D721Med (cell line): ENCODE measurements at regions not wholly inside any gene's neighbourhood (a gene's known extent, or its start where the extent isn't known, plus 50 kb on each side); places are given as distances from the start of the nearest gene placed in this dataset.

ENCODE experiments used
- DNase-seq: peaks from one replicate; pipeline ENCODE4 v3.0.0; 2011; ENCODE audit warnings: low spot score; ENCODE audit not compliant: insufficient read length
- FAIRE-seq: peaks from 2 replicates; lab custom pipeline; 2011; peaks lifted over from hg19 to GRCh38; lab: Jason Lieb, UNC
- TF ChIP-seq, protein P1 (sequence below): IDR thresholded peaks from 2 replicates; pipeline ENCODE4 v1.5.1; 2012; ENCODE audit warnings: mild to moderate bottlenecking, control low read depth; ENCODE audit not compliant: insufficient read depth; ENCODE audit errors: missing control alignments

DNA sequence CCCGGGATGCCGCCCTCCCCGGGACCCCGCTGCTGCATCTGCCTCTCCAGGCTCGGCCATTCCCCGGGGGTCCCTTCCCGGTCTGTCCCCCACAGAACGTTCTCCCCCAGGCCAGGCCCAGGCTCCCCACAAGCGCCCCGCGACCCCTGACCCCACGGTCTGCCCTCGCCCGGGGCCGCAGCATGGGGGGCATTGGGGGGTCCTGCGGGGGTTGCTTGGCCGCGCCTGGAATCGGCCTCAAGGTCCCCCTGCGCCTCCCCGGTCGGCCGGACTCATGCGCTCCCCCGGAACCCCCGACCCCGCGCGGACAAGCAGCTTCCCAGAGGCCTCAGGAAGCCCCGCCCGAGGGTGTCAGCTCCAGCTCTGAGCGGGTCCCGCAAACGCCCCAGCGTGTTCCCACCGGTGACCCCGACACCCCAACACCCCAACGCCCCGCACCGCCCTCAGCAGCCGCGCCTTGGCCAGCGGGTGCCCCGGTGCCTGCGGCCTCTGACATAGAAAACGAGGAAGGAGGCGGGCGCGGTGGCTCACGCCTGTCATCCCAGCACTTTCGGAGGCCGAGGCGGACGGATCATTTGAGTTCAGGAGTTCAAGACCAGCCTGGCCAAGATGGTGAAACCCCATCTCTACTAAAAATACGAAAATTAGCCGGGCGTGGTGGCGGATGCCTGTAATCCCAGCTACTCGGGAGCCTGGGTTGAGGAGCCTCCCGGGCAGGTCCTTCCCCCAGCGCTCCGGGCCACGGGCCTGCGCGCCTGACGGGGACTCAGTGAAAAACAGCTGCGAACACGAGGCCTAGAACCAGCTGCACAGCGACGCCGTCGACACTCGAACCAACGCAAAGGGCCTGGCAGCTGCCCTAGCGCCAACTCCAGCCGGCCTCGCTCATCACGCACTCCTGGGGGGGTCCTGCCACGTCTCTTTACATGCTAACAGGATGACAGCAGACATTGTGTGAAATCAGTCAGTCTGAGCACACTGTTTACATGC, 61.8 kb upstream of the CTDP1 start:
- no peak for DNase-seq
- no peak for FAIRE-seq
- TF ChIP-seq, protein P1, sequence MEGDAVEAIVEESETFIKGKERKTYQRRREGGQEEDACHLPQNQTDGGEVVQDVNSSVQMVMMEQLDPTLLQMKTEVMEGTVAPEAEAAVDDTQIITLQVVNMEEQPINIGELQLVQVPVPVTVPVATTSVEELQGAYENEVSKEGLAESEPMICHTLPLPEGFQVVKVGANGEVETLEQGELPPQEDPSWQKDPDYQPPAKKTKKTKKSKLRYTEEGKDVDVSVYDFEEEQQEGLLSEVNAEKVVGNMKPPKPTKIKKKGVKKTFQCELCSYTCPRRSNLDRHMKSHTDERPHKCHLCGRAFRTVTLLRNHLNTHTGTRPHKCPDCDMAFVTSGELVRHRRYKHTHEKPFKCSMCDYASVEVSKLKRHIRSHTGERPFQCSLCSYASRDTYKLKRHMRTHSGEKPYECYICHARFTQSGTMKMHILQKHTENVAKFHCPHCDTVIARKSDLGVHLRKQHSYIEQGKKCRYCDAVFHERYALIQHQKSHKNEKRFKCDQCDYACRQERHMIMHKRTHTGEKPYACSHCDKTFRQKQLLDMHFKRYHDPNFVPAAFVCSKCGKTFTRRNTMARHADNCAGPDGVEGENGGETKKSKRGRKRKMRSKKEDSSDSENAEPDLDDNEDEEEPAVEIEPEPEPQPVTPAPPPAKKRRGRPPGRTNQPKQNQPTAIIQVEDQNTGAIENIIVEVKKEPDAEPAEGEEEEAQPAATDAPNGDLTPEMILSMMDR: no peak

DNA sequence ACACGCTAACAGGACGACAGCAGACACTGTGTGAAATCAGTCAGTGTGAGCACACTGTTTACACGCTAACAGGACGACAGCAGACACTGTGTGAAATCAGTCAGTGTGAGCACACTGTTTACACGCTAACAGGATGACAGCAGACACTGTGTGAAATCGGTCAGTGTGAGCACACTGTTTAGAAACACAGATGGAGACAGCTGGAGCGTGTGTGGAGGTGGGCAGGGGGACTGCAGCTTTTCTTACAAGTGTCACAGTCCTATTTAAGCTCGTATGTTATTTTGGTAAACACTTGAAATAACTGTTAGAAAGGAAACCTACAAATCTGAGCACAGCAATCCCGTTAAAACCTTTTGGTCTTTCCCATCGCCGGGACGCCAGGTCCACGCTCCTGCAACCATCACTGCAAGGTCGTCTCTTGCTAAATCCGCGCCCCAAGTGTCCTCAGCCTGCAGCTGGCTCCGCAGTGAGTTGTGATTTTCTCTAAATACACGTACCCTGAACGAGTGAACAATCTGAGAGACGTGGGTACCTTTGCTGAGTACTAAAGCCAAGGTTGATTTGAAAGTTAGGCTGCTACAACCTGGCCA, 58.9 kb upstream of the CTDP1 start:
- no peak for DNase-seq

DNA sequence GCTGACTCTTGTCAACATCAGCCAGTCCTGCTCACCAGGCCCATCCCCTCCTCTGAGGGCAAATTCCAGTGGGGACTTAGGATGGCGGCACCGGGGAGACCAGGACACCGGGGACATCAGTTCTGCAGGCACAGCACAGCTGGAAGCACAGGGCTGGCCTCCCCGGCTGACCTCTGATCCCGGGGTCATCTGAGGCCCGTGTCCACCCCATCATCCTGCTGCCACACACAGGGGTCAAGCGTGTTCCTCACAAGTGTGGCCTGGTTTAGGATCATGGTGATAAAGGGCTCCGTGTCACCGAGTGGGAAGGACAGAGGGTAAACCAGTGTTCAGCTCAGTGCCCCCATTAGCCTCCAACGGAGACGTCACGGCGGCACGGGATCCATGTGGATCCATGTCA, 58.1 kb upstream of the CTDP1 start:
- DNase-seq: no peak
- no peak for FAIRE-seq
- TF ChIP-seq, protein P1: no peak

More for the DNA sequence above, 58.9 kb upstream of the CTDP1 start:
- TF ChIP-seq, protein P1: no peak
- no peak for FAIRE-seq

DNA sequence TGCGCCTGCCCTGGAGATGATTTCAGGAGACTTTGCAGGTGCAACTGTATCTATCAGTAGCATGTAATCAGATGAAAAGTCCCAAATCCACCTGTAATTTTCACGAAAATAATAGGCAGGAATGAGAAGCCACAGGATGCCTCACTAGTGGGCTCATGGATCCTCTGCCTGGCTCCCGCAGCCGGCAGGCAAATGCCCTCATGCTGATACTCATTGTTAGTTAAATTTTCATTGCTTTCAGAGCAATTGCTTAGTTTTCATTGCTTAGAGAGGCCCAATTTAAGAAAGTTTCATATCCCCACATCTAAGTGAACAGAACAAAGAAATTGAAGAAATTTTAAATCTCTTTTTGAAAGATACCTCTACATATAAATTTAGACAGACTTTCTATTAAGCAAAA, 57.6 kb upstream of the CTDP1 start:
- DNase-seq (no peak), FAIRE-seq (no peak)
- TF ChIP-seq, protein P1: no peak

DNA sequence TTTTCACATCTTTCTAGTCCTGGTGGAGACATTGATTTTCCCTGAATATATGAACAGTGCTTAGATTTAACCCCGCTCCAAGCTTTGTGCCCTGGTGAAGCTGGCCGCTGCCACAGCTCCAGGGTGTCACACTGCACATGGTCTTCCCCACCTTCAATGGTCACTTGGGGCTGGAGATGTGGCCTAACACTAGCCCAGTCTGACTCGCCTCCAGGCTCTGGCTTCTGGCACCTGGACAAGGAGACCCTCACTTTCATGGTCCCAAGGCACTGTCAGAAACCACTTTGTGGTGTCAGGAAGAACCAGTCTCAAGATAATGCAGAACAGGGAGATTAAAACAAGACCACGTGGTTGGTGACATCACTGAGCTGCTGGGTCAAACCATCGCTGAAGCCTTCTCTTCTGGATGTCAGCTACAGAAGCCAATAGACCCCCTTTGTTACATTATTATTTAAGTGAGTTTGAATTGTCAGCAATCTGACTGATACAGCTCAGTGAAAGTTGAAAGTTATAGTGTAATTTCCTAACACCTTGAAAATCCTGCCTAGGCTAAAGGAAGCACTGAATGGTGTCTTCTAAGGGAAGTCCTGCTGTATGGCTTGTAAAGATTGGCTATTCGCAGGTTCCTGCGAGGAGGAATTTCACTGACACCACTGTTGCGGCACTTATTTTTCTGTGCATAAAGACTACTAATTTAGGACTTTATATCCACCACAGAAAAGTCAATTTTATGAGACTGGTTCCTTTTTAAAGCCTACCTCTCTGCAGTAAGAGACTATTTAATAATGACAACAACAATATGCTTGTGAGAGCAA, 55.0 kb upstream of the CTDP1 start:
- DNase-seq (no peak), FAIRE-seq (no peak)
- TF ChIP-seq, protein P1: no peak

DNA sequence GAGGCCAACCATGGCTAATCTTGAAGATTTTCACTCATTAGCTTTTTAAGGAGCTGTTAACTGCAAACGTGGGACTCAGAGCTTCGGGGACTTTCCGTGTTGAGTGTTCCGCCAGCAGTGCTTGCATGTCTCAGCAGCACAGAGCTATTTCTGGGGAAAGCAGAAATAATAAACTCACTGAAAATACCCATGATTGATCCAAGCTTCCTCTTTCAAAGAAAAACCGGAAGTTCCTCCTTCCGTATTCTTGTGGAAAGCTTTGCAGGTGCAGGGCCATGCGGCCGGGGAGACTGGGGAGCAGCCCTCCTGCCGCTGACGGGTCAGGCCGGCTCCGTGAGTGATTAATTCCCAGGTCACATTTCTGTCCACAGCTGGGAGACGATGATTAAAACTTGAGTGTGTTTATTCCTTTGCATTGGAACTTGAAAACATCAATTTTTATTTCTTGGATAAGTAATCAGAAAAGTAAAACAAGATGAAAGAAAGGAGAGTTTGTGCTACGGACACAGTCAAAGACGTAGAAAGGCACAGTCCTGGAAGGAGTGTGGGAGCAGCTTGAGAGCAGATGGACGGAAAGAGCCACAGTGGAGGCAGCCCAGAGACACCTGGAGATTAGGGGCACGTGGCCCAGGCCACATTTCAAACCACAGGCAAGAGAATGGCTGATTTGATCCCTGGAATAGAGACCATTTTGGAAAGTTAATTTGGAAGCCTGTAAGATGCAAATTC, 54.2 kb upstream of the CTDP1 start:
- TF ChIP-seq, protein P1: no peak
- DNase-seq: no peak
- FAIRE-seq: no peak
